Left ventricle myocardium superior (tissue), 1 donor: ENCODE measurements at regions not wholly inside any gene's neighbourhood (a gene's known extent, or its start where the extent isn't known, plus 50 kb on each side); places are given as distances from the start of the nearest gene placed in this dataset.
"Not testable (repeated sequence)": the region's sequence is repeated elsewhere in the genome, so short reads cannot be mapped to it uniquely, and the experiment has no call there.

ENCODE experiments used
- ATAC-seq: fragments of 200-7000 bp; cut with Tn5 transposase; one replicate; pipeline ENCODE4 v1.9.1; 2020; ENCODE audit warnings: mild to moderate bottlenecking, moderate library complexity
- DNase-seq: peaks from one replicate; pipeline ENCODE4 v3.0.0-alpha.2; 2020
- intact Hi-C: fragments of 100-400 bp; cut with micrococcal nuclease; formaldehyde crosslinking; loops from one replicate; pipeline ENCODE4 v1.11.0; 2022
- donor health status: DM: no; HTN: yes; CAD: no; lungs with severe emphysema.

GRCh38 chr4:83962492-83962891, 426.6 kb downstream of the GPAT3 start:
- DNase-seq (no peak), ATAC-seq (no peak)
- intact Hi-C loops, result no loop called here

GRCh38 chr4:83961575-83961974, 425.7 kb downstream of the GPAT3 start:
- intact Hi-C loops, result no loop called here
- no peak for ATAC-seq
- no peak for DNase-seq

- intact Hi-C loops, result no loop called here
- ATAC-seq, result no peak
- DNase-seq, result no peak
Measured at GRCh38 chr4:83959160-83959559, 423.3 kb downstream of the GPAT3 start.

- no peak for ATAC-seq
- intact Hi-C loops, result no loop called here
- no peak for DNase-seq
Measured at GRCh38 chr4:83947830-83948193, 411.9 kb downstream of the GPAT3 start.

GRCh38 chr4:83947125-83947829, 411.4 kb downstream of the GPAT3 start:
- DNase-seq (no peak), ATAC-seq (no peak)
- intact Hi-C loops, result no loop called here

GRCh38 chr4:83943691-83944090, 407.8 kb downstream of the GPAT3 start:
- DNase-seq, intact Hi-C loops, ATAC-seq: not testable (repeated sequence)

GRCh38 chr4:83932750-83933391, 397.0 kb downstream of the GPAT3 start:
- intact Hi-C loops, result no loop called here
- DNase-seq (no peak), ATAC-seq (no peak)

- DNase-seq, result no peak
- intact Hi-C loops, result no loop called here
- ATAC-seq, result no peak
Measured at GRCh38 chr4:83931659-83932438, 395.9 kb downstream of the GPAT3 start.

- DNase-seq (no peak), ATAC-seq (no peak)
- intact Hi-C loops, result no loop called here
Measured at GRCh38 chr4:83929550-83929949, 393.6 kb downstream of the GPAT3 start.

GRCh38 chr4:83926950-83927349, 391.0 kb downstream of the GPAT3 start:
- ATAC-seq (no peak), DNase-seq (no peak)
- intact Hi-C loops, result no loop called here

GRCh38 chr4:83923341-83923740, 387.4 kb downstream of the GPAT3 start:
- intact Hi-C loops, result no loop called here
- ATAC-seq (no peak), DNase-seq (no peak)

GRCh38 chr4:83922402-83922801, 386.5 kb downstream of the GPAT3 start:
- no peak for ATAC-seq
- intact Hi-C loops, result no loop called here

GRCh38 chr4:83921124-83921523, 385.2 kb downstream of the GPAT3 start:
- no peak for ATAC-seq
- intact Hi-C loops, result no loop called here
- DNase-seq, result no peak

More at GRCh38 chr4:83922402-83922801, 386.5 kb downstream of the GPAT3 start:
- no peak for DNase-seq

GRCh38 chr4:83920375-83920774, 384.5 kb downstream of the GPAT3 start:
- no peak for DNase-seq
- ATAC-seq, result no peak

GRCh38 chr4:83917572-83917971, 381.7 kb downstream of the GPAT3 start:
- no peak for DNase-seq
- no peak for ATAC-seq
- intact Hi-C loops, result no loop called here

More at GRCh38 chr4:83920375-83920774, 384.5 kb downstream of the GPAT3 start:
- intact Hi-C loops, result no loop called here

- intact Hi-C loops, result no loop called here
- no peak for ATAC-seq
- no peak for DNase-seq
Measured at GRCh38 chr4:83910693-83911092, 374.8 kb downstream of the GPAT3 start.

GRCh38 chr4:83906561-83906960, 370.7 kb downstream of the GPAT3 start:
- ATAC-seq, result no peak
- intact Hi-C loops, result no loop called here
- no peak for DNase-seq

GRCh38 chr4:83905952-83906351, 370.0 kb downstream of the GPAT3 start:
- DNase-seq, result no peak
- no peak for ATAC-seq
- intact Hi-C loops, result no loop called here

GRCh38 chr4:83903740-83904139, 367.8 kb downstream of the GPAT3 start:
- DNase-seq, intact Hi-C loops, ATAC-seq: not testable (repeated sequence)

GRCh38 chr4:83894831-83895230, 358.9 kb downstream of the GPAT3 start:
- DNase-seq (no peak), ATAC-seq (no peak)
- intact Hi-C loops, result no loop called here
